HG03175 (cell line): ENCODE measurements at regions not wholly inside any gene's neighbourhood (a gene's known extent, or its start where the extent isn't known, plus 50 kb on each side); places are given as distances from the start of the nearest gene placed in this dataset.

ENCODE experiments used
- ATAC-seq: cut with Tn5 transposase; IDR thresholded peaks from one replicate; pipeline ENCODE4 v1.9.1; 2021; ENCODE audit warnings: mild to moderate bottlenecking, moderate library complexity; ENCODE audit not compliant: unreplicated experiment

DNA sequence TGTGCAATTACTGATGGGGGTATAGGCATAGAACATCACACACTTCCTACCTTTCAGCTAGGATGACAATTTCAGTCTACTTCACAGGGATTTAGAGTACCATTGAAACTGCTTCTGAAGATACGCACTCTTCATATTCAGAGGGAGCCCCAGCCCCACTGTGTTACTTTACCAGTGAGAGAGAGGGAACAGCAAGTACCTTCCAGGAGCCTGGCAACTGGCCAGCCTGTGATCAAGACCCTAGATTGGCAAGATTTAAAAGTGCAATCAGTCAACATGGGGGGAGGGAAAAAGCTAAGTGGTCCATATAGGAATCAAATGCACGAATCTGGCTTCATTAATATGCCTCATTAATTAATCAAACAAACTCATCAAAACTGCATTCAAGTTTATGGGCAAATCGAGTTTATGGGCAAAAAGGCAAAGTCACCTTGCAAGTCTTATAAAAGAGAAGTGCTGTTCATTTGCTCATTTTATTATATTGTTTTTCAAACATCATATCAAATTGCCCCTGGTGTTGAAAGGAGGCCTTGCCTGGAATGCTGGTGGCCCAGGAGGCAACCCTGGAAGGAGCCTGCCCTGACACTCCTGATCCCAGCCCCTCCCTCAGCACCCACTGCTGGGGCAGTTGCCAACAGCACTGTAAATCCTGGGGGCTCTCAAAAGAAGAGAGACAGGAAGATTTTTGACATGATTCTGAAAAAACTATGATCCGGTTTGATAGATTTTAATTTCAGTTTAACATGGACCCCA lies 184.9 kb upstream of the DPT start:
- no peak for ATAC-seq

DNA sequence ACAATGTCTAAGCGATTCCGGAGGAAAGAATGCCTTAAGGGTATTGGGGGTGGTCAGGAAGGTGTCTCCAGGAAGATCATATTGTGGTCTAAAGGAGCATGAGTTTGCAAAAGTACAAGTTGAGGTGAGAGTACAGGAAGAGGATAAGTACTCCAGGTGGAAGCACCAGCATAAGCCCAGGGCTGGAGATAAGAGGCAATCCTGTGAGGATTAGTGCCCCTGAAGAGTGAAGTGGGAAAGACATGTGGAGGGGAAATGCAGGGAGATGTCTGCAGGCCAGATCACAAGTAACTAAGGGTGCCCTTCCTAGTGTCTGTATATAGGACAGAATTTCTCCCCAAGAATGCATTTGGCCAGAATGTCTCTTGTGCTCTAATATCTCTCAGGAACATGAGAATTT lies 188.3 kb upstream of the DPT start:
- ATAC-seq: no peak

DNA sequence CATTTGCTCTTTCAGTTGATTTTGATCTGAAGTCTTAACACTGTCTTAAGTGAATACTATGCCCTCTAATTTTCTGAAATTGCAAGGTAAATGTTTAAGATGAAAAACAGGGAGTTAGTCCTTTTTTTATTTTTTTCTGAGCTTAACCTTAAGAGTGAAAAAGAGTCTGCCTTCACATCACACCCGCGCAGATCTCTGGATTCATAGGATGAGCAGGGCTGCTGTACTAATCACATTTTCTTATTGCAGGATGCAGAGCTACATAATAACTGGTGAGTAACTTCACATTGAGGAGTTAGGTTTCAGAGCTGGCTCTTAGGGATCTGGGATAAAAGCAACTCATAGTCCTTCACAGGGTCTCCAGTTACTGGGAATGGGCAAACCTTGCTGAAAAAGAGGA lies 188.7 kb upstream of the ATP1B1 start:
- no peak for ATAC-seq

DNA sequence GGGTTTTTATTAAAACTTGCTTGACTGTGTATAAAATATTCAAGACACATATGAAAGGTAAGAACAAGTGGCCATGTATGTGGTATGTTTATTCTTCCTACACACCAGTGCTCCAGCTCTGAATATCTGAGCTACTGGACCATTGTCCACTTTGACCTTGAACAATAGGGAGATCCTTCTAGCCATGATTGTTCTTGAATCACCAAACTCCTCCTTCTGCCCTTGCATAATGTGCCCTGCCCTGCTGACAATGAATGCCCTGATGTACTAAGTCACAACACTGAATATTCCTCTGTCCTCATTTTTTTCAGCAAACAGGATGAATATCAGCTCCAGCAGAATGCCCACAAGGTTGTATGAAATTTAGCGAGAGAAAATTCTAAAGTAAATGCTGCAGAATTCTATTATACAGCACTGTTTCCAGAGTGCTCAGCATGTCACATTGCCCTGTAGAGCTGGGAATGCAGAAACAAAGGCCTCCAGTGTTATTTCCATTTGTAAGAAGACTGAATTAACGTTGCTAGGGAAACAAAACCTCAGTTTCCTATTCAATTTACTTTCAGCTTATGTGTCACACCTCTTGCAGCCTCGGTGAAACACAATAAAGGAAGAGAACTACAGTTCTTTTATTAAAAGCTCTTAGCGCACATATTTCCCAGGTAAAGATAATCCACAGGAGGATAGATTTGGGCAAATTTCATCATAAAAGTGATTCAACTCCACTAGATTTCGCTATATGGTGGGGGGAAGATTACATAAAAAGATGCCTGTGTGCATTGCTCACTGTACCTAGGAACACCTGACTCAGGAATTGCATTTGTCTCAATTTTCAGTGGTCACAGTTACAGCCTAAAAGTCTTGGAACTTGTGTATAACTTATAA lies 187.4 kb upstream of the ATP1B1 start:
- ATAC-seq: no peak

DNA sequence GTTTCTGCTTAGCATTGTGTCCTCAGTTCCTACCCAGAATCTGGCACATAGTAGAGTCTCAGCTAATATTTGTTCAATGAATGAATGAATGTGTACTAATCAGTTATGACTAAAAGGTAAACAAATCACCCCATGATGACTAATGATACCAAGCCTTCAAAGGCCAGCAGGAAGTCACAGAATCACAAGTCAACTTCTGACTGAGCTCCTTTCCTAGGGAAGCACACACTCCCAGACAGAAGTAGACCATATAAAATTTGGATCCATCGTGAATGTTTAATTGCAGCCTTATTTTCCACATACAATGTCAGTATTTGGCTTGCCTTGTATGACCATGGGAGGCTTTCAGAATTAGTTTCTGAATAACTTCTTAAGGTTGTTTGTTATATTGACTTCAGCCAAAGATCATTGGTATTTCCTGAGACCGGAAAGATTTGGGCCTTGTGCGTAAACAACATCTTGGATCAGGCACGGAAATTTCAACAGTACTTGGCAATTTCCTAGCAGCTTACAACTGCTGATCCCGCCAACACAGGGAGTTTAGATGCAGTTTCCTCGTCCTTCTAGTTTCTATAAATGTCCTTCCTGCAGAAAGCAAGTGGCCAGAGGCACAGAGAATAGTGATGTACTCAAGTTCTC lies 185.9 kb upstream of the ATP1B1 start:
- ATAC-seq: no peak

DNA sequence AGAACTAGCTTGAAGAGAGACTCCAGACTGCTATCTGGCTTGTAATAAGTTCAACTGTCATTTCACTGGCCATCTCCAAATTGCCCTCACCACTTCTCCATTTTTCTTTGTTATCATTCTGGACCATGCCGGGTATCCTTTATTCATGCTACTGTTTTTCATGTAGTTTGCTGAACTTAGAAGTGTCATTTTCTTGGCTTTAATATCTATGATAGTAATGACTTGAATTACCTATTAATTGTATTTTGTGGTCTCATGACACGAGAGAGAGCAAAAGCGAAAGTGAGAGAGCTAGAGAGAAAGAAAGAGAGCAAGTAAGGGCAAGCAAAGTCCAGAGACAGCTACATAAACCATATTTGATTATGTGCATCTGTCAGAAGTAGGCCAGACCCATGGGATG lies 184.9 kb upstream of the ATP1B1 start:
- ATAC-seq: peak; percentile 70

DNA sequence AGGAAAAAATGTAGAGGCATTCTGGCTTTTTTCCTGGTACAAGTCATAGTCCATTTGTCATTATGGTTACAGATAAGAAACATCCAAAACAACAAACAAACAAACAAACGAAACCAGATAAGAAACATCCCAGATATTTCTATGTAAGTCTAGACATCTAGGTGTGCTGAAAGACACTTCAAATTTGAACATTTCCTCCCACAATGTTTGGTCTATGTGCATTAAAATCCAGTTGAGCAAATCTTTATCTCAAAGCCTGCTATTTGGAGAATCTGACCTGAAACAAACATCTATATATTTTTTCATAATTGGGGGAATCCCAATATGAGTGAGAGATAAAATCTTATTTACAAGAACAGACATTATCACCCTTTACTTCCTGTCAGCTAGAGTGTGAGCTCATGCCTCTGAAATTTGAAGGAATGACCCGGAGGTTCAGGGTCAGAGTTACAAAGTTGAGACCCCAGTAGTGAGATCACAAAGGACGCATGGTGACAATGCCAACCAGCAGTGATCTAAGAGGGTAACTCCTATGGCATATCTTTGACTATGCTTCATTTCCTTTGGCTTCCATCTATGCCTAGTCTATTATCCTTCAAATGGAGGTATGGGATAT lies 182.9 kb upstream of the ATP1B1 start:
- ATAC-seq: no peak

DNA sequence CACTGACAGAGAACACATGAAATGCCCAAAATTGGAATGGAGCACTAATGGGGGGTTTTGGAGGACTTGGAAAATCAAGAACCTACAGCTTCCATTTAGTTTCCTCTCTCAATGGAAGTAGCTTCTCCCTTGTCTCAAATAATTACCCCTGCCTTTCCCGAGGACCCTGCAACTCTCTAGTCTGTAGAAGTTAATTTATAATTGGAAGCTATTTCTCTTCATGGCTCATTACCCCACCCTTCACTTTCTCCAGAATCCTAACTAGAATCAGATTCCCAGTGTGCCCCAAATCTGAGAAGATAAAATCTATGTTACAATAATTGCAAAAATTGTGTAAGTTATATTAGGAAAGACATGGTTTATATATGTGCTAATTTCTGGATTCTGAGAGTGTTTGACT lies 181.5 kb upstream of the ATP1B1 start:
- no peak for ATAC-seq

DNA sequence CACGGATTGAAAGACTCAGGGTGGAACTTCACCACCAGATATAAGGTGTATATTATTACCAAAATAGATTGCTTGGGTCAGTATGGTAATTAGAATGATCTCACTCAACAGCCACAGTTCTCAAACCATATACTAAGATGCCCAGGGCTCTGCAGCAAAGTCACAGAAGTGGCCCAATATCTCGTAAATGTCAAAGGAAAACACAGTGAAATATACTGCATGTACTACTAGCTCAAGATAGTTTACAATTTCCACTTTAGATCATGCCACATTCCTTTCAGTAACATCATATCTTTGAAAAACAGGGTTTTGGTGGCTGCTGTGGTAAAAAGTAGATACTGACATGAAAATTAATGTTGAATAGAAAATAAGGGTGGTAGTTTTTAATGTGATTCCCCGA lies 180.3 kb upstream of the ATP1B1 start:
- no peak for ATAC-seq

DNA sequence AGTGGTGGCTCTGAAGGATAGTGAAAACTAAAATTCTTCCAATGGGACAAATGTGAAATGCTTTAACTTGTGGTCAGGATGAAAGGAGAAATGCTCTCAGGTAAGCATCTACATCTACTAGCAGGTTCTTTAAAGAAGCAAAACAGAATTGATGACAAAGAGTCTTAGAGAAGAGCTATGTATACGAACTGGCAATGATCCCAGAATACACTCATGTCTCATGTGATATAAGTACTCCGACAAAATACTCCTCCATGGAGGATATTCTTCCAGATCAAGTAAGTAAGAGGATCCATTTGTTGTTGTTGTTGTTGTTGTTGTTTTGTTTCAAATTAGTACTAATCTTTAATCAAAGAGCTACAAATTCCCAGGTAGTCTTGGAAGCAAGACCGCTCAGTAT lies 174.0 kb upstream of the ATP1B1 start:
- no peak for ATAC-seq

DNA sequence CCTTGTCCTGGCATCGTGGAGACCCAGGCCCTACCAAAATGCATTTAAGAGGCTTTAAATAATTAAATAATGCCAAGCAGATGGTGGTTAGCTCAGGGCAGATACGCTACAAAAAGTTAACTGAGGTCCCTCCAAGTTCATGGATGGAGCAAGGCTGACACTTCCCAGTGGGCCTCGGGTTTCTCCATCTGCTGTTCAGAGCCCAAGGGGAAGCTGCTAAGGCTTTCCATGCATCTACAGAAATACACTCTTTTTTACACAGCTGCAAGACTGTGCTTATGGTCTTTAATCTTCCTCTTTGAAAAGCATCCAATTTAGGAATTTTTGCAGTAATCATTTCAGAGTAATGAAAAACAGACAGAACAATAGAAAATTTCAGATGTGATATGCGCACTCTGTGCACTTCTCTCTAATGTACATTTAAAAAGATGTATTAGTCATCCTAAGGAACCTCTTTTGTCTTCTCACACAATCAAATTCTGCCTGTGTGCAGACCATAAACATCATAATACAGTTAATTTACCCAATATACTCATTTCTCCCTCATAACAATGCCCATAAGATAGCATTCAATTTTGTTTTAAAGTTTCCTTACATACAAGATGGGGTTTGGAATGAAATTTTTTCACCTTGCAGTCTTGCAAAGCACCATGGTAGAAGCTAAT lies 173.2 kb upstream of the ATP1B1 start:
- no peak for ATAC-seq

DNA sequence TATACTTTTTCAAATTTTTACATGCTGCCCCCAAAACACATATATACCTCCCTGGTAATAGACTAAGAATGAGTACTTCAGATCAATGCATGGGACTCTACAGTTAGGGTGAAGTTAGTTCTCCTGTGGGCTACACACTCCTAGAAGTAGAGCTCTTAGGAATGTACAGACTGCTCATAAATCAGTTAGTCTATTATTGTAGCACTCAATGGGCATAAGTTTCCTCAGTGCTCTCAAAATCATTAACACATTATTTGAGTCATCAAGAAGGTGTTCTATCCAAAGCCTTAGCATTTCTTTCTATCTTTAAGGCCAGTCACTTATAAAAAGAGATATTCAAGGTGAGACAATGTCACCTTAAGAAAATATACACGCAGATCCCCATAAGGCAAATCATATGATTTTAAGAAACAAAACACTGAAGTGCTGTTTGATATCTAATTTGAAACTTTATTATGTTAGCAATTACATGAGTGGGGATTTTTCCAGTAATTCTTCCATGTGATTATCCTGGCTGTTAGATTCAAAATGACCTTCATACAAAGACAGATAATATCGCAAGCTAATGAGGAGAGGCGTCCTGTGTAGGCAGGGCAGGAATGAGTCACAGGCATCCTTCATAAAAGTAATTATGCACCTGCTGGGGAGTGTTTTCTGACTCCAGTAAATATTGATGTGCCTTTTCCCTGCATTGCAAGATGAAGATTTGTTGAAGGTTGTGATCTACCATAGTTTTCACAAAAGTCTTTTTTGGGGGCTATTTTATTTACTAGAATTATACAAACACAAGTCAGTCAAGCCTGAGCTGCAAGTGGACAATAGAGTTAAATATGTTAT lies 167.2 kb upstream of the ATP1B1 start:
- no peak for ATAC-seq

DNA sequence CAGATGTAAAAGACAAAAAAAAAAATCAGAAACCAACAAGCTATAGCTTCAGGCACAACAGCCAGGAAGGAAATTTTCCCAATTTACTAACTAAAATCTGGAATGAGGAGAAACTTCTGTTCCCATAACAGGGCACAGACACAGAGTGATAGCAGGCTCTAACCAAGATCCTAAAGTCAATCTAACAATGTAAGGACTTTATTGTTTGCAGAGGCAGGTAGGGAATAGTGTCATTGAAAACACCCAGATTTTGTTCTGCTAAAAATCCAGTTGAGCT lies 166.6 kb upstream of the ATP1B1 start:
- no peak for ATAC-seq

DNA sequence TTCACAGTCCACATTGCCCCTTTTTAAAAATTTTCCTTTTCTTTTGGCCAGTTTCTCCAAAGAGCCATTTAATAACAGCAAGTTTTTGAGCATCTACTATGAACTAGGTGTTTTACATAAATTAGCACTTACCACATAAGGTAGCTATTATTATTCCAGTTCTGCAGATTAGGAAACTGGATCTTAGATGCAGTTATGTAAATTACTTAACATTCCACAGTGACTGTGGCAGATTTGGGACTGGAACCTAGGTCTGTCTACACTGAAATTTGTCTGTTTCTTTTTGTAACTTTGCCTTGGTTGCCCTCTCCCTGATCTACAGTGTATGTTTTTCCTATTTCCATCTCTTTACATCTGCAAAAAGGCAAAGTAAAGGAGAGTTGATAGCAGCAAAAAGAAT lies 164.8 kb upstream of the ATP1B1 start:
- no peak for ATAC-seq

DNA sequence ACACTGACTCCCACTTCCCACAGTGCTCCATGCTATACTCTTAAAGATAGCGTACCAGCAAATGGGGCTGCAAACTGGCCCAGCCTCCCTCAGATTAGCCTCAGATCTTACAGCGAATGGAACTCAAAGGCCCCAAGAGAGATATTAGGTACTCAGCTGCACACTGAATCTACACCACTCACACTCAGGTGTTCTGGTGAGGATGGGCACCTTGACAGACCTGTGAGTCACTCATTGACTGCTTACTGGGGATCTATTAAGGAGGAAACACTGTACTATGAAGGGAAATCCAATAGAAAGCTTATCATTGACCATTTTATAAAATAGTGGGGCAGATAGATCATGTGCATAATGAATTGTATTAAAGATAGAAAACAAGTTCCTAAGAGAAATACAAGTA lies 164.3 kb upstream of the ATP1B1 start:
- no peak for ATAC-seq

DNA sequence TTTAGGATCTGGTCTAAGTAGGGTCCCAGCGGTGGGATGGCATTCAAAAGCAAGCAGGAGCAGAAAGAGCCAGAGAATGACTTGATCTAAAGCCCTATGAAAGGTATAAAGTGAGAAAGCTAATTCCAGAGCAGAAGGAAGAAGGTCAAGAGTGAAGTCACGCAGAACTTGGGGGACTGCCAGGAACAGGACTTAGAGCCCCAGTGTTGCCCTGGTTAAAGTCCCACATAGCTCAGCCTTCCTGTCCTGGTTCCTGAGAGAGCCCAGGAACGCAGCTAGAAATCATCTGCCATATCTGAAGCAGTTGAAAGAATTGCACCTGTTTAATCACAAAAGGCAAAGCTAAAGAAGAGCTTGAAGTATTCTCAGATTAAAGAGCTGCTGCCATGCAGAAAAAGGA lies 160.6 kb upstream of the ATP1B1 start:
- no peak for ATAC-seq

DNA sequence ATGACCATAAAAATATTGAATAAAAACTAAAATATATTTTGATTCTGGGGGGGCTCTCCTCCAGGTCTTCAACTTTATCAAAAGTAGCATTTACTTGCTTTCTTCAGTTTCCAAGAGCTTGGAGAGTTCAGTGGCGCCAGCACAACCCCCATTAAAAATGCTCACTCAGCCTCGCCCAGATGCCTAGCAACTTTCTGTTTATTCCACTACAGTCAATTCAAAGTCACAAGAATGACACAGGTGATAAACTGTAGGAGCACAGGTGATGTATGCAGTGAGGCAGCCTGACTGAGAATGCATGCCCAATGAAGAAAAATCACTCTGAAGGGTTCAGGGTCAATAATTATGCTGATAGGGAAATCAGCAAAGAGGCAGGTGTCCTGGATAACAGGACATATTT lies 159.4 kb upstream of the ATP1B1 start:
- ATAC-seq: no peak

DNA sequence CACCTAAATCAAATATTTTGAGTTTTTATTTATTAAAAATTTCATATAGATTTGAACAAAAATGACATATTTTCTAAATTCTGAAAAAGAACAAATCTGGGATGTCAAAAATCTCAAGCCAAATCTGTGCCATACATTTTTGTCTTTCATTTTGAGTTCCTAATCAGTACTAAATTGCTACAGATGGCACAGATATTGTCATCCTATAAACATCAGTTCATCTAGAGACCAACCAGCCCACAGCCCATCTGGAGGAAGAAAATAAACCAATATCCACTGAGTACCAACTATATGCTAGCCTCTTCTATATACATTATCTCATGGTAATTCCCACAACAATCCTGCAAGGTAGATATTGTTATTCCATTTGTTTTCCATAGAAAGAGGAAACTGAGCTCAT lies 156.8 kb upstream of the ATP1B1 start:
- no peak for ATAC-seq

DNA sequence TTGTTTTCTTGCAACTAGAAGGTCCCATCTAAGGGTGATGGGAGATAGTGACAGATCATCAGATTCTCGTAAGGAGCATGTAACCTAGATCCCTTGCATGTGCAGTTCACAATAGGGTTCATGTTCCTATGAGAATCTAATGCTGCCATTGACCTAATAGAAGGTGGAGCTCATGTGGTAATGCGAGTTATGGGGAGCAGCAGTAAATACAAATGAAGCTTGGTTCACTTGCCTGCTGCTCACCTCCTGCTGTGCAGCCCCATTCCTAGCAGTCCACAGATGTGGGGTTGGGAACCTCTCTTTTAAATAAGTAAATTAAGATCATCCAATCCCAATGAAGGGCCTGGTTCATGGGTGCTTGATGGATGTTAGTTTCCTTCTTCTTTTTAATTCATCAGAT lies 148.7 kb upstream of the ATP1B1 start:
- ATAC-seq: no peak

DNA sequence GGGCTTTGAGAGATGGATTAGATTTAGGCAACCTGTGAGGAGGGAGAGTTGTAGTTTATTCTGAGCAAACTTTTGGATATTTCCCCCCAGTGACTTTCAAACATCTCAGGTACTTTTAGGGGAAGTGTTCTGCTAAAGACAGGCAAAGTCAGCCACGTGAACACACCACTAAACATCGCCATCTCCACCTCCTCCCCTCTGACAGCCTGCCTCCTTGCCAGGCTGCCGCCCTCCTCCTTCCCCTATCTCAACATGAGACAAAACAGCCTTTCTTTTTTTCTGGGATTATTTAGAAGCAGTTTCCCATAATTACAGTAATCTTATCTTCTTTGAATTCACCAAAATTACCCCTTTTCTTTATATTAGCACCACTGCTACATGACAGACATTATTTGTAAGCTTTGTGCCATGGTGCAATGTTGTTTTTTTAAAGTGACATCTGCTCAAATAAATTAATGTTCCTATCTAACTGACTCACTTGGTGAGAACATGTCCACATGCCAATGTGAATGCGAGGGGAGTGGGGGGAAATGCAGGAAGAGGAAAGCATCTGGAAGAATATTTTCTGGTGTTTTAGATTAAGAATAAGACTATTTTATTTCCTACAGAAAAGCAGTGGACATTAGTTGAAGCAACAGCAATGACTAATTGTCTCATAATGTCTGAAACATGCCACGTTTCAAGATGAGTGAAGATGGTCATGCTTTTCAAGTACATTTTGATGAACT lies 147.8 kb upstream of the ATP1B1 start:
- ATAC-seq: no peak
